NCI-H345 treated with DMSO at 0.1 percent for 48 hours (cell line): ENCODE measurements at regions not wholly inside any gene's neighbourhood (a gene's known extent, or its start where the extent isn't known, plus 50 kb on each side); places are given as distances from the start of the nearest gene placed in this dataset.

Experiments
- DNase-seq: peaks from one replicate; lab custom pipeline; 2025; ENCODE audit not compliant: unreplicated experiment; lab: John Stamatoyannopoulos, UW

DNA sequence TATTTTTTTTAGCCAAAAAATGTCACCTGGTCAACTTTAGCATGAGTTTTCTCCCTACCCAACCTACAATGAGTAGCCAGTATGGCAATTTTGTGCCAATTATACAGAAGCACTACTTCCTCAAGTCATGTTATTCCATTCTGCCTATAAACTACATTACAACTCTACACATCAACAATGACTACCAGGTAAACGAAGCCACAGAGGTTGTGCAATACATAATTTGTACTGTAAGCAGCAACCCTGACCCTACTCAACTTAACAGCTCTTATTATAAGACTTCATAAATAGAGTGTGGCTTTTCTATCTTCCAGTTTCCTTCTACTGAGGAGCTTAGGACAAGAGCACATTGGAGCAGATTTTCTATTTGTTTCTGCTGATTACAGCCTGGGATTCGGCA, 160.5 kb downstream of the HS3ST1 start:
- DNase-seq = no peak

DNA sequence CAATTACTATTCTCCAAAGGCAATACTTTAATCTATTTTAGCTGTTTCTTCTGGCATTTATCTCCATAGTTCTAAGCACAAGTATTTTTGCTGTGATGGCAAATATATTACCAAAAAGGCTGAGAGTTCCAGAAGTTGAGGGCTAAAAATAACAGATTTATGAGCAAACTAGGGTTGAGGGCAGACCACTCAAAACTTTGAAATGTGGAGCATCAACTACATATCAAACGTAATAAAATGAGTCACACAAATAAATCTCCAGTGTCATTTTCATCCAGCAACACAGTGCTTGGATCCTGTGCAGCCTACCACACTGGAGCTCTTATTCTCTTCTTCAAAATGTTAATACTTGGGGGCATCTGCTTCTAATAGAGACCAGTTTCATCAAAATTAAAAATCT, 163.9 kb downstream of the HS3ST1 start:
- DNase-seq = no peak

DNA sequence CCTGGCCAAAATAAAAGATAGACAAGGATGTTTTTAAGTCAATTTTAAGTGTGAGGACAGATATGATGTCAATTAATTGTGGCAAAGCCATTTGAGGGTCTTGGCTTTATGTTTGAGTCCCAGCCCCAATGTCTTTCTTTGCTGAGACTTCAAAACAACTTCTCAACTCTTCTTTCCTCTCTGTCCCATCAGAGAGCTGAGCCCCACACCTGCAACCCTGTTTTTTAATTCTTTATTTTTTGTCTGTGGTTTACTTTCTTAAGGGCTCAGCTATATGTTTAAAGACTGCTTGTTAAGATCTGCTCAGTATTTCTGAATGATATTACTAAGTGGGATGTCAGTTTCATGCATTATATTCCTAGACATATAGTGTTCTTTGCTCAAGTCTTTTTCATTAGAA, 164.3 kb downstream of the HS3ST1 start:
- DNase-seq = no peak

- no peak for DNase-seq
Measured at GRCh38 chr4:11263208-11263607, 165.5 kb downstream of the HS3ST1 start.

DNA sequence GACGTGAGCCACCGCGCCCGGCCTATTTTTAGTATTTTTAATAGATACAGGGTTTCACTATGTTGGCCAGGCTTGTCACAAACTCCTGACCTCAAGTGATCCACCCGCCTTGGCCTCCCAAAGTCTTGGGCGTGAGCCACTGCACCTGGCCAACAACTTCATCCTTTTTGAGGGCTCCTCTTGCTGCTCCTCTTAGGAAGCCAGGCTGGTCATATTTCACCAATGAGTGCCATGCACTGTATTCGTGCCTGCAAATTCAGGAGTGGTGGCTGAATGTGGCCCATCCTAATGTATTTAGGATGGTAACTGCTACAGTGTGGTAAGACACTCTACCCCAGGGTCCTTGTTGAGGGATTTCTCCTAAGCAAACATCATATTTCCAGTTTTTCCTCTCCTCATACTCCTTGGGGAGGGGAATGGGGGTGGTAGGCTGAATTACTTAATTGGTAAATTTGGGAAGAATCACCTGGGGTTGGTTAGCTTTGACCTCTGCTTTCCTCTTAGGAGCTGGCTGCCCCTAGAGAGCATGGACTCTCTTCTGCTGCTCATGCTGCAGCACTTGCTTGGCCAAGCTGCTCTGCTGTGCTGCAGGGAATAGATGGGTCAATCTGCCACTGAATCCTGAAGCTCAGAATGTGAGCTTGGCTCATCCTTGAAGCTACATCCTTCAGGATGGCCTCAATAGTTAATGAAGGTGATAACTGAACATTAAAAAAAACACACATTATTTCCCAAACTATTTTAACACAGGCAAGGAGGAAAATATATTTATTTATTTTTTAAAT, 167.4 kb downstream of the HS3ST1 start:
- no peak for DNase-seq

- DNase-seq = peak; percentile 25
Measured at GRCh38 chr4:11259837-11260236, 168.9 kb downstream of the HS3ST1 start.

DNA sequence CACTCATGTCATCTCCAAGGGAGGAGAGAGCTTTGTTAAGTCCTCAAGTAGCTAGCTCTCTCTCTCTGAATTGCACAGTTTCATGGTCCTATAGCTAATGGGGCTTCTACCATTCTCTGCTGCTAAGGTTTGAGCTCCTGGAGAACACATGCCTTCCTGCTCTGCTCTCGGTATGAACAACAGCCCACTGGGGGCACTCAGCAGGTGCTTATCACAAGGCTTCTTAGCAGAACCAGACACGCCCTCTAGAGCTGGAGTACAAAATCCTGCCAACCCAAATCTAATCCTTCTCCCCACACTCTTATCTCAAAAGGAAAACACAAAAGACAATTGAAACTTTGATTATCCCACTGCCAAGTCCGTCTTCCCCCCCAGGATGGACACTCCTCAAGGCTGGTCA, 176.5 kb downstream of the HS3ST1 start:
- no peak for DNase-seq

GRCh38 chr4:11250510-11250909, 178.2 kb downstream of the HS3ST1 start:
- DNase-seq = no peak

DNA sequence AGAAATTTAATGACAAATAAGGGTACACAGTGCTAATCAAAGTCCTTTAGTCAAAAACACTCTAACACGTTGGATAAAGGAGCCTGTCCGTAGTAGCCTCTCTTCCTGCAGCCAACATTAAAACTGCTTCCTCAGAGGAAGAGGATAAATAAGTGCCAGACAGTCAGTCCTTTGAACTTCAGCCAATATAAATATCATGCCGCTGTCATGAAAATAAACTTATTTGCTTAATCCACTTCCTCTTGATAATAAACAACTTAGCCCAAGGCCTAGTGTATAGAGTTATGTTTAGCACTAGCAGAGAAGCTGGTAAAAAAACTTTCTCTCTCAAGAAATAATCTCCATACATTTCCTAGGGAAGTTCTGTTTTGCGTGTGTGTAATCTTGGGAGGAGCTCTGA, 196.7 kb downstream of the HS3ST1 start:
- no peak for DNase-seq

DNA sequence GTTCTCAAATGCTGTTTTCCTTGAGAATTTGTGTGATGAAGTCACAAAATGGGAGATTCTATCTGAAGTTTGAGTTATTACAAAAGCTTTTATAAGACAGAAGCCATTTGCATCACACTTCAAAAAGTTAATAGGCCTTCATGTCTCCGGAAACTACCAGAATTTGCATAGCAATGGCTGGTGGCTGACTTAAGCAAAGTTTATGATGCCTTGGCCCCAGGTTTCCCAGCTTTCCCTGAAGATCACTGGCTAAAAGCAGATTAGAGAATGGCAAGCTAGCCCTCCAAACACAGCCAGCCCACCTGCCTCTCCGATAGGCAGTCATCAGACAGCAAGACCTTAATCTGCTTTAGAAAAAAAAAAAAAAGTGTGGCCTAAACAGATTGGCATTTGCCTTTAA, 197.8 kb downstream of the HS3ST1 start:
- no peak for DNase-seq

- DNase-seq = peak; percentile 44
Measured at GRCh38 chr4:11228530-11228929, 200.2 kb downstream of the HS3ST1 start.

GRCh38 chr4:11223311-11223710, 205.4 kb downstream of the HS3ST1 start:
- peak; percentile 88 for DNase-seq

GRCh38 chr4:11218692-11219091, 210.0 kb downstream of the HS3ST1 start:
- no peak for DNase-seq

- DNase-seq = no peak
Measured at GRCh38 chr4:11216520-11216919, 212.2 kb downstream of the HS3ST1 start.

- no peak for DNase-seq
Measured at GRCh38 chr4:11214281-11214680, 214.4 kb downstream of the HS3ST1 start.

GRCh38 chr4:11209826-11210225, 218.9 kb downstream of the HS3ST1 start:
- no peak for DNase-seq

GRCh38 chr4:11201256-11201655, 227.4 kb downstream of the HS3ST1 start:
- no peak for DNase-seq

- DNase-seq = no peak
Measured at GRCh38 chr4:11198516-11199305, 230.0 kb downstream of the HS3ST1 start.

- DNase-seq = no peak
Measured at GRCh38 chr4:11197631-11198341, 230.9 kb downstream of the HS3ST1 start.

- no peak for DNase-seq
Measured at GRCh38 chr4:11196927-11197522, 231.7 kb downstream of the HS3ST1 start.

DNA sequence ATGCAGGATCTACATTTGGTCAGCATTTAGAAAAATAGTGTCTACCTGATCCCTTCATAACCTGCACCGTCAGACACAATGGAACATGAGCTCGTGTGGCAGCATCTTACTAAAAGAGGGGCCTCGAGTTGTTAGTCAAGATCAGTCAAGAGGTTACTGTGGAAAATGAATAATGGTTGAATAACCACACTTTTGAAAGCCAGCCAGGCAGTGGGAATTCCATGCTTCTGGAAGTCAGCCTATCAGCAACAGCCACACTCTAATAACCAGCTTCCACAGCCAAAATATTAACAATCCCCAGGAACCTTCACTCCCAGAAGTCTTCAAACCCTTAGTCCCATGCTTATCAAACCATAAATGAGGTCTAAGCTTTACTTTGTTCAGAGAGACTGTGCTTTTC, 234.3 kb downstream of the HS3ST1 start:
- no peak for DNase-seq
